Glutamatergic neuron (in vitro differentiated cells): ENCODE measurements at regions not wholly inside any gene's neighbourhood (a gene's known extent, or its start where the extent isn't known, plus 50 kb on each side); places are given as distances from the start of the nearest gene placed in this dataset.

ENCODE experiments used
- DNase-seq: peaks from one replicate; pipeline ENCODE4 v3.0.0; 2022
- H3K27ac Mint-ChIP-seq: one replicate; pipeline ENCODE4 v1.8.0; 2020; ENCODE audit warnings: mild to moderate bottlenecking, mixed read lengths, inconsistent platforms; ENCODE audit not compliant: unreplicated experiment
- H3K27me3 Mint-ChIP-seq: one replicate; pipeline ENCODE4 v1.8.0; 2020; ENCODE audit warnings: mild to moderate bottlenecking, moderate library complexity, mixed read lengths, inconsistent platforms; ENCODE audit not compliant: unreplicated experiment
- H3K36me3 Mint-ChIP-seq: one replicate; pipeline ENCODE4 v1.8.0; 2020; ENCODE audit warnings: mild to moderate bottlenecking, mixed read lengths, inconsistent platforms; ENCODE audit not compliant: unreplicated experiment
- H3K4me1 Mint-ChIP-seq: one replicate; pipeline ENCODE4 v1.8.0; 2020; ENCODE audit warnings: mild to moderate bottlenecking, low read depth, mixed read lengths, inconsistent platforms; ENCODE audit not compliant: unreplicated experiment
- H3K4me3 Mint-ChIP-seq: one replicate; pipeline ENCODE4 v1.8.0; 2020; ENCODE audit warnings: mild to moderate bottlenecking, mixed read lengths, inconsistent platforms; ENCODE audit not compliant: unreplicated experiment
- H3K9me3 Mint-ChIP-seq: one replicate; pipeline ENCODE4 v1.8.0; 2020; ENCODE audit warnings: mild to moderate bottlenecking, moderate library complexity, mixed read lengths, inconsistent platforms; ENCODE audit not compliant: unreplicated experiment
- TF ChIP-seq, protein P1 (sequence below): fragments of 200-600 bp; sonication (generic); IDR thresholded peaks from one replicate; pipeline ENCODE4 v1.5.0; 2021; ENCODE audit not compliant: partially characterized antibody, unreplicated experiment

DNA sequence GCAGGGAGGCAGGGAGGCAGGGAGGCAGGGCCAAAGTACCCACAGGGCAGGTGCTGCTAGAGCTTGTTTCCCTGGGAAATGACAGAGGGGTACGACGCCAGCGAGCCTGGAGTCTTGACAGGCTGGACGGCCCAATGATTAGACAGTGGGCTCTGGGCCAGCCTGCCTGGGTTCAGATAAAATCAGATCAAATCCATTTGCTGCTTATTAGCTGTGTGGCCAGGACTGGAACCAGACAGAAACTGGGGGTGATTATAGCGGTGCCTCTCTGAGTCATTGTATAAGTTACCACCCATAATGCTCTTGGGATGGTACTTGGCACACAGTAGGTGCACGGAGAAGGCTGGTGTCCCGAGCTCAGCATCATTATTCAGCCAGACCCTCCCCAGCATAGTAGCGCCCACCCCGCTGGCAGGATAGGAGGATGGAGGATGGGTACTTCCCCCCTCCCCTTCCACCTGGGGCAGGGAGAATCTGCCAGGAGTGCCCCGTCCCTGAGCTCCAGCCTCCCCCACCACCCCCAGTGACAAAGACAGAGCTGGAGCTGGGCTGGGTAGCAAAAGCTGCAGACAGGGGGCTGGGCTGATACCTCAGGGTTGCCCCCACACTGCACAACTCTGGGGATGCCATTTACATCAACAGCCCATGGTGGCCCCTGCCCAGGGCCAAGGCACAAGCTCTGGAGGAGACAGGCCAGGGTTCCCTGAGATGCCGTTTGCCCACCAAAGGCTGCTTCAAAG lies 77.6 kb upstream of the TNRC6C start:
- Mint-ChIP-seq H3K27ac (no peak overlapping the region), H3K27me3 (peaks cover 2% of the 10 kb centered on the region)
- TF ChIP-seq, protein P1, sequence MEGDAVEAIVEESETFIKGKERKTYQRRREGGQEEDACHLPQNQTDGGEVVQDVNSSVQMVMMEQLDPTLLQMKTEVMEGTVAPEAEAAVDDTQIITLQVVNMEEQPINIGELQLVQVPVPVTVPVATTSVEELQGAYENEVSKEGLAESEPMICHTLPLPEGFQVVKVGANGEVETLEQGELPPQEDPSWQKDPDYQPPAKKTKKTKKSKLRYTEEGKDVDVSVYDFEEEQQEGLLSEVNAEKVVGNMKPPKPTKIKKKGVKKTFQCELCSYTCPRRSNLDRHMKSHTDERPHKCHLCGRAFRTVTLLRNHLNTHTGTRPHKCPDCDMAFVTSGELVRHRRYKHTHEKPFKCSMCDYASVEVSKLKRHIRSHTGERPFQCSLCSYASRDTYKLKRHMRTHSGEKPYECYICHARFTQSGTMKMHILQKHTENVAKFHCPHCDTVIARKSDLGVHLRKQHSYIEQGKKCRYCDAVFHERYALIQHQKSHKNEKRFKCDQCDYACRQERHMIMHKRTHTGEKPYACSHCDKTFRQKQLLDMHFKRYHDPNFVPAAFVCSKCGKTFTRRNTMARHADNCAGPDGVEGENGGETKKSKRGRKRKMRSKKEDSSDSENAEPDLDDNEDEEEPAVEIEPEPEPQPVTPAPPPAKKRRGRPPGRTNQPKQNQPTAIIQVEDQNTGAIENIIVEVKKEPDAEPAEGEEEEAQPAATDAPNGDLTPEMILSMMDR, result no peak

DNA sequence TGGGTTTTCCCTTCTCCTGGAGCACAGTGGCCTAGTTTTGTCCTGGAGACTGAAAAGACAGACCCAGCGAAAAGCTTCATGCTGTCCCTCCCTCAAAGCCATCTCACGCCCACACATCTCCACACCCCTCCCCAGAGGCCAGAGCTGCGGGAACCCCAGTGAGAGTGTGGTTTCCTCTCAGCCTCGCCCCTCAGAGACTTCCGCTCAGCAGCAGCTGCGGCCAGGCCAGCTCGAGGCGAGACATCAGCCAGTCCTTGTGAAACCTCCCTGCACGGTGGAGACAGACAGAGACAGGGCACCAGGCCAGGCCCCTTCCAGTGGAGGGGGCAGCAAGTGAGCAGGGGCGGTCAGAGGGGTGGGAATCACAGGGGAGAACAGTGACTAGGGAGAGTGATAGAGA lies 77.0 kb upstream of the TNRC6C start:
- TF ChIP-seq, protein P1, result no peak
- H3K27ac Mint-ChIP-seq, result peak overlapping the region; percentile 75
- peaks cover 4% of the 10 kb centered on the region for H3K27me3 Mint-ChIP-seq
- no peaks in the 10 kb centered on the region for H3K36me3 Mint-ChIP-seq
- peaks cover 6% of the 10 kb centered on the region for H3K9me3 Mint-ChIP-seq
- peak overlapping the region; percentile 25 for H3K4me3 Mint-ChIP-seq
- peaks cover 27% of the 10 kb centered on the region for H3K4me1 Mint-ChIP-seq
- DNase-seq, result peak; percentile 63

More for the DNA sequence above, 77.6 kb upstream of the TNRC6C start:
- peaks cover 2% of the 10 kb centered on the region for H3K36me3 Mint-ChIP-seq
- H3K4me1 Mint-ChIP-seq, result peaks cover 24% of the 10 kb centered on the region
- peaks cover 8% of the 10 kb centered on the region for H3K9me3 Mint-ChIP-seq
- DNase-seq, result peak; percentile 14
- no peak overlapping the region for H3K4me3 Mint-ChIP-seq

DNA sequence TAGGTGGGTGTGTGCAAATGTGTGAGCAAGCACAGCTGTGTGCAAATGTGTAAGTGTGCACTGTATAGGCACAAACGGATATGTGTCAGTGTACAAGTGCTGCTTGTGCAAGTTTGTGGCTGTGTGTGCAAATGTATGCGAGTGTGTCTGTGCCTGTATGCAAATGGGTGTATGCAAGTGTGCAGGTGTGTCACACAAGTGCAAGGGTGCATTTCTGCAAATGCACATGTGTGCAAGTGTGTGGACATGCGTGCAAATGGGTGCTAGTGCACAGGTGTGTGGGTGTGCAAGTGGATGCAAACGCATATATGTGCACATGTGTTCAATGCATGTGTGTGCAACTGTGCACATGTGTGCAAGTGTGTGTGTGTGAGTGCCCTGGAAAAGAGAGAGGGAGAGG lies 76.5 kb upstream of the TNRC6C start:
- DNase-seq, result no peak
- Mint-ChIP-seq H3K4me3 (no peak overlapping the region), H3K27ac (peak overlapping the region; percentile 75), H3K36me3 (no peaks in the 10 kb centered on the region), H3K9me3 (peaks cover 6% of the 10 kb centered on the region), H3K4me1 (peaks cover 30% of the 10 kb centered on the region), H3K27me3 (peaks cover 4% of the 10 kb centered on the region)
- TF ChIP-seq, protein P1, result no peak

DNA sequence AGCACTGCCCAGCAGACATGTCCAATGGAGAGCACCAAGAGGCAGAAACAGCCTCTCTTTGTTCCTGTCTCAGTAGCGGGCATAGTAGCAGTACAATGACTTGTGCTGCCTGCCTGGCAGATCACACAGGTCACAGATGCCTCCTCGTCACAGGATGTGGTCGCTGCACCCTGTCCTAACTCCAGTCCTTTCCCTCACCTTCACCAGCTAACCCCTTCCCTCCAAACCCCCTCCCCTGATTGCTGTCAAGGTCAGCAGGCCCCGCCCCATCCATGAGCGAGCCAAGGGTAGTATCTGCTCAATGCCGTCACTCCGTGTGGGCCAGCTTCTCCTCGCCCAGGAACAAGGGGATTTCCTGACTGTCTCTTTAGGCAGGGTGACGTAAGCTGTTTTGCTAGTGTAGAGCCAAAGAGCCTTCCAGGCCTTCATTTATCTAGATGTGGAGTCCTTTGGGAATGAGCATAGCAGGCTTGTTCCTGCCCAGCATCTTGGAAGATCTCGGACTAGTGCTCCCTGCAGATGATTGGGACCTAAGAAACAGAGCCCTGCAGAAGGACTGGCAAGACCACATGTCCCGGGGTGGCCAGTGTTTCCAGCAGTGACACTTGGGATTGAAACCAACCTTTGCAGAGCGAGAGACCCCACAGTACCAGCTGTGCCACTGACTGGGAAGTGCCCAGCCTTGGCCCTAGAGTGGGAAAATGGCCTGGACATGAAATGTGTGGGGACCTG lies 75.9 kb upstream of the TNRC6C start:
- Mint-ChIP-seq H3K27ac (no peak overlapping the region), H3K9me3 (peaks cover 11% of the 10 kb centered on the region), H3K4me3 (no peak overlapping the region), H3K4me1 (peaks cover 32% of the 10 kb centered on the region), H3K27me3 (peaks cover 5% of the 10 kb centered on the region), H3K36me3 (no peaks in the 10 kb centered on the region)
- TF ChIP-seq, protein P1, result no peak
- peak; percentile 19 for DNase-seq

DNA sequence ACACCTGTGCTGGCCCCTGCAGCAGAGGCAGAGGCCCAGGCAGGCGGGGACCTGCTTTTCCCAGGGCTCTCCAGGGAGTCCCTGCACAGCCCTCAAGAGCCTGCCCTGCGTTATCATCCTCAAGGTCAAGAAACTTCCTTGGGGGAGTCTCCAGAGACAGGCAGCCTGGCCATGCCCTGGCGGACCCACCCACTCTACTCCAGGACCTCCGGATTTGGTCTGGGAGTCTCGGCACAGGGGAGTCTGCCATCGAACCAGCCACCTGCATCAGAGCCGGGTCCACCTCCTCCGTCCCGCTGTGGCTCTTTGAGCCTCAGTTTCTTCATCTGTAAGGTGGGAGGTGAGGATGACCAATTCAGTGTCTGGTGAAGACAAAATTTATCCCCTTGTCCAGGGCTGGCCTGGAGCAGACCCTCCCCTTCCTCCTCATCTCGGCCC lies 75.3 kb upstream of the TNRC6C start:
- peaks cover 35% of the 10 kb centered on the region for H3K4me1 Mint-ChIP-seq
- H3K36me3 Mint-ChIP-seq, result no peaks in the 10 kb centered on the region
- TF ChIP-seq, protein P1, result no peak
- DNase-seq, result peak; percentile 4
- H3K27me3 Mint-ChIP-seq, result peaks cover 5% of the 10 kb centered on the region
- no peak overlapping the region for H3K27ac Mint-ChIP-seq
- H3K9me3 Mint-ChIP-seq, result peaks cover 11% of the 10 kb centered on the region
- no peak overlapping the region for H3K4me3 Mint-ChIP-seq
